H1 (cell line): ENCODE measurements at regions not wholly inside any gene's neighbourhood (a gene's known extent, or its start where the extent isn't known, plus 50 kb on each side); places are given as distances from the start of the nearest gene placed in this dataset.

Experiments
- ASH2L ChIP-seq: fragments of 200-600, 300-600 bp; sonication (generic); IDR thresholded peaks from one replicate; pipeline ENCODE4 v1.7.1; 2017; ENCODE audit warnings: low read length
- ATF2 ChIP-seq: IDR thresholded peaks from 2 replicates; pipeline ENCODE4 v1.6.1; 2012; ENCODE audit warnings: low read length, inconsistent platforms
- HDAC2 ChIP-seq, 2 experiments: fragments of 300-600 bp in 1 of 2; sonication (generic) in 1 of 2; IDR thresholded peaks; 2 replicates each; pipeline ENCODE4 v1.6.1; 2011 to 2012; ENCODE audit warnings: low read depth in 2 of 2, low read length in 2 of 2, mild to moderate bottlenecking in 2 of 2, moderate library complexity in 2 of 2, borderline replicate concordance in 1 of 2, inconsistent platforms in 1 of 2
- MAFK ChIP-seq: IDR thresholded peaks from 2 replicates; pipeline ENCODE4 v1.6.1; 2012; ENCODE audit warnings: low read depth, mild to moderate bottlenecking, improper control_type of control experiment, low read length
- NANOG ChIP-seq: IDR thresholded peaks from 2 replicates; pipeline ENCODE4 v1.6.1; 2011; ENCODE audit warnings: low read length, low read depth, mild to moderate bottlenecking, inconsistent platforms; ENCODE audit not compliant: insufficient read depth, poor library complexity, severe bottlenecking
- SIX5 ChIP-seq: IDR thresholded peaks from 2 replicates; pipeline ENCODE4 v1.6.1; 2011; ENCODE audit warnings: mild to moderate bottlenecking, low read depth, low read length

DNA sequence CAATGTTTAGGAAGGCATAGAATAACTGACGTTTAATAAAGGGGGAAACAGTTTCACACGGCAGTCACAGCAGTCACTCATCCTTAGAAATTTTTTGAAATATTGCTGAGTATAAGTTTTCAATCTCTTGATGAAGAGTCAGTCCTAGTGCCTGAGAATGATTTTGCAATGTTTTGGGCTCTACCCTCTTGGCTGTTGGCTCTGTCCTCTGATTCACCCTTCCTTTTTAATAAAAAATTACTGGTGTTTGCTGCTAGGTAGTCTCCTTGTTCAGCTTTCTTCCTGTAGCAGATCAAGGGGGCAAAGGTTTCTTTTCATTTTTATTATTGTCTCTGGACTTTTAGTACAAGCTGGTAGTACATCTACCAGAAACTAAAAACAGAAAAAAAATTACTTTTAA is 194.3 kb upstream of the ANO3 start (continued):
- TF ChIP-seq ATF2 = no peak
- TF ChIP-seq MAFK = no peak
- TF ChIP-seq NANOG = no peak
- no peak for TF ChIP-seq ASH2L
- no peak for TF ChIP-seq HDAC2 (IDR thresholded peaks at IDR 0.05; ENCODE audit: borderline replicate concordance in 1 of 2, low read depth in 2 of 2, low read length in 2 of 2)
- no peak for TF ChIP-seq SIX5
